ENCODE measurements at regions not wholly inside any gene's neighbourhood (a gene's known extent, or its start where the extent isn't known, plus 50 kb on each side); places are given as distances from the start of the nearest gene placed in this dataset.

DNA sequence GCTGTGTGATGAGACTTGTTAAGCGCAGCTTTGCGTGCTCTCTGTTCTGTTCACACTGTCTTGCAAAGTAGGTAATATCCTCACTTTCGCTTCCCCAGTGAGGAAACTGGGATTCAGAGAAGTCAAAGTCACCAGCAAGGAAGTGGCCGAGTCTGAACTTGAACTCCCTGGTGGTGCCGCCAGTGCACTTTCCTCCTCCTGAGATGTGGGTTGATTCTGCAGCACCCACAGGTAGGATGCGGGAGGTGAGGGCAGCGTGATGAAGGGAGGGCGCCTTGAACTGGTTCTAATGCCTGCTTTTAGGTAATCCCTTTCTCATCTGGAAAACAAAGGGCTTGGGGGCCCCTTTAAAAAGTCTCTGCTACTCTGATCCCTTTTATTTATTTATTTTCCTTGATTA is 54.9 kb upstream of the IGF1 start:
- no peak for DNase-seq (ENCODE audit: low read depth)

DNA sequence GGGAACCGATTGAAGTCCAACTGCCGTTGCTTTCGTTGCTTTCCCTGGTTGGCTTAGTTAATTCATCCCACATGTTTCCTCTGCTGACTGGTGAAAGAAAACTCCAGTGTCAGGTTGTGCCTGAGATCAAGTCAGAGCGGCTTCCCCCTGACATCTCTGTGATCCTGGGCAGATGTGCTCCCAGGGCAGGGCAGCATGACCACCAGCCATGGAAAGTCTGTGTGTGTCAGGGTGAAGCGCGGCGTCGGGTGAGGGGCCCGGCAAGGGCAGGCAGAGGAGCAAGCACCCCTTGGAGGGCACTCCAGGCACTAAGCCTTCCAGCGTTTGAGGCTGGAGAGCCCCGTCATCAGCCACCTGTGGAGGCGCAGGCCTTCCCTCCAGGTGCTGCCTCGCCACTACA is 54.5 kb upstream of the IGF1 start:
- no peak for DNase-seq (ENCODE audit: low read depth)

DNA sequence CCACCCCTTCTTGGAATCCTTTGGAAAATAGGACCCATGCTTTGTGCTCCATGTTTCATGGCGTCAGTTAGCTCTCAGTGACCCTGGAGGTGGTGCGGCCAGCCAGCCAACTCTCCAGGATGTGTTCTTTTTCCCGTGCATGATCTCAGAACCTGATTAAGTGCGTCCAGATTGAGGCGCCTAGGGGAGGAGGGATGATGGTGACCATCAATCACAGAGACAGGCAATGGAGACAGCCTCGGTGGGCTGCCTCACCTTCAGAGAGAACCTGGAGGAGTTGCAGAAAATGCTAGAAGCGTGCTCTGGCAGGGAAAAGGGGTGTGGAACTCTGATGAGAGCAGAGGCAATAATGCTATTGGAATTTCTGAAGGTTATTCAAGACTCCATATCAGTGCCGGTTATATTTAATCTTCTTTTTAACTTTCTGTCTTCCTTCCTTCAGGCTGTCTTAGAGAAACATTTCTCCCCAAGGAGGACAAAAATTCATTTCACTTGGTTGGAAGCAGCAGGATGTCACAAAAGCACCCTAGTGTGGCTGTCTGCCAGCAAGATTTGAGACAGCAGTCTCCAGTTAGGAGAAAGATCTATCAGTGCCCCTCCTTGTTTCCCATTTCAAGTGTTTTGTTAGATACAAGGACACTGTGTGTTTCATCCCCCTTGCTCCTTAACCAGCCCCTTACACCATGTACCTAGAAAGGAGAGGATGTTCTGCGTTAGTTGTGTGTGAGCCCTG is 53.3 kb upstream of the IGF1 start:
- no peak for DNase-seq (ENCODE audit: low read depth)

Measured in amniotic epithelial cell (primary cell).